Panc1 (cell line): ENCODE measurements at regions not wholly inside any gene's neighbourhood (a gene's known extent, or its start where the extent isn't known, plus 50 kb on each side); places are given as distances from the start of the nearest gene placed in this dataset.
"Not testable (repeated sequence)": the region's sequence is repeated elsewhere in the genome, so short reads cannot be mapped to it uniquely, and the experiment has no call there.

ENCODE experiments used
- CTCF ChIP-seq: fragments of 450-650 bp; IDR thresholded peaks from 2 replicates; pipeline ENCODE4 v1.5.1; 2017; ENCODE audit warnings: mild to moderate bottlenecking
- POLR2AphosphoS5 ChIP-seq: IDR thresholded peaks from 2 replicates; pipeline ENCODE4 v1.6.1; 2012; ENCODE audit warnings: mild to moderate bottlenecking, low read depth, low read length, moderate library complexity
- SIN3A ChIP-seq: IDR thresholded peaks from 2 replicates; pipeline ENCODE4 v1.6.1; 2012; ENCODE audit warnings: low read depth, mild to moderate bottlenecking, low read length, moderate library complexity, borderline replicate concordance; ENCODE audit not compliant: insufficient read depth
- TCF7L2 ChIP-seq: IDR thresholded peaks from 2 replicates; pipeline ENCODE4 v1.6.1; 2011; ENCODE audit warnings: mild to moderate bottlenecking, low read depth, low read length, inconsistent platforms
- TF ChIP-seq, protein P1 (sequence below), 2 experiments: IDR thresholded peaks; 2 replicates each; pipeline ENCODE4 v1.6.1; 2011 to 2012; ENCODE audit warnings: low read depth in 2 of 2, control low read depth in 1 of 2, low read length in 1 of 2, mild to moderate bottlenecking in 1 of 2, moderate library complexity in 1 of 2; ENCODE audit not compliant: insufficient read depth in 1 of 2

DNA sequence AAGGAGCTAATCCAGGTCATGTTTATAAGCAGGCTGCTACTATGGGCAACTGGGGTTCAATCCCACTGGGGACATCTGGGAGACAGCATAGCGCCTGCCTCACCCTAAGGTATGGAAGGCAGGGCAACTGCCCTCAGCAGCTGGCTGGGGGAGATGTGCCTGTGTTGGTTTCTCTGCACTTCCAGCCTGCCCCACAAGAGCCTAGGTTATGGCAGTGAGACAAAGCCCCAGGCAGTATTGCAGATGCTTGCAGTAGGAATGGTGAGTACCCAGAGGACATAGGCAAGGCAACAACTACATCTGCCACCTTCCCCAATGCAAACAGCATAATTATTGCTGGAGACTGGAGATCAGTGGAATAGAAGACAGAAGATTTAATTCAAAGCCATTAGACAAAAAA, 131.8 kb downstream of the NPIPA8 start:
- not testable (repeated sequence) for TF ChIP-seq CTCF, TCF7L2, POLR2AphosphoS5, SIN3A
- TF ChIP-seq, protein P1, sequence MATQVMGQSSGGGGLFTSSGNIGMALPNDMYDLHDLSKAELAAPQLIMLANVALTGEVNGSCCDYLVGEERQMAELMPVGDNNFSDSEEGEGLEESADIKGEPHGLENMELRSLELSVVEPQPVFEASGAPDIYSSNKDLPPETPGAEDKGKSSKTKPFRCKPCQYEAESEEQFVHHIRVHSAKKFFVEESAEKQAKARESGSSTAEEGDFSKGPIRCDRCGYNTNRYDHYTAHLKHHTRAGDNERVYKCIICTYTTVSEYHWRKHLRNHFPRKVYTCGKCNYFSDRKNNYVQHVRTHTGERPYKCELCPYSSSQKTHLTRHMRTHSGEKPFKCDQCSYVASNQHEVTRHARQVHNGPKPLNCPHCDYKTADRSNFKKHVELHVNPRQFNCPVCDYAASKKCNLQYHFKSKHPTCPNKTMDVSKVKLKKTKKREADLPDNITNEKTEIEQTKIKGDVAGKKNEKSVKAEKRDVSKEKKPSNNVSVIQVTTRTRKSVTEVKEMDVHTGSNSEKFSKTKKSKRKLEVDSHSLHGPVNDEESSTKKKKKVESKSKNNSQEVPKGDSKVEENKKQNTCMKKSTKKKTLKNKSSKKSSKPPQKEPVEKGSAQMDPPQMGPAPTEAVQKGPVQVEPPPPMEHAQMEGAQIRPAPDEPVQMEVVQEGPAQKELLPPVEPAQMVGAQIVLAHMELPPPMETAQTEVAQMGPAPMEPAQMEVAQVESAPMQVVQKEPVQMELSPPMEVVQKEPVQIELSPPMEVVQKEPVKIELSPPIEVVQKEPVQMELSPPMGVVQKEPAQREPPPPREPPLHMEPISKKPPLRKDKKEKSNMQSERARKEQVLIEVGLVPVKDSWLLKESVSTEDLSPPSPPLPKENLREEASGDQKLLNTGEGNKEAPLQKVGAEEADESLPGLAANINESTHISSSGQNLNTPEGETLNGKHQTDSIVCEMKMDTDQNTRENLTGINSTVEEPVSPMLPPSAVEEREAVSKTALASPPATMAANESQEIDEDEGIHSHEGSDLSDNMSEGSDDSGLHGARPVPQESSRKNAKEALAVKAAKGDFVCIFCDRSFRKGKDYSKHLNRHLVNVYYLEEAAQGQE (IDR thresholded peaks at IDR 0.05; ENCODE audit: insufficient read depth in 1 of 2, low read depth in 2 of 2, low read length in 1 of 2) = not testable (repeated sequence)
